ENCODE measurements at regions not wholly inside any gene's neighbourhood (a gene's known extent, or its start where the extent isn't known, plus 50 kb on each side); places are given as distances from the start of the nearest gene placed in this dataset.

GRCh38 chr10:23966504-23967051, 242.4 kb upstream of the KIAA1217 start:
- H3K9me3 ChIP-seq (replicated peaks in 1 of 3) = no peaks in the 10 kb centered on the region
- H3K4me3 ChIP-seq = no peak overlapping the region
- peaks cover 8% of the 10 kb centered on the region for H3K27me3 ChIP-seq
- 66 to 86% (median 71%) methylated on average over 3 of the region's 3 CpGs for WGBS, 4 donors
- intact Hi-C loops (cut with DNase I) = no loop called here
- DNase-seq = no peak
- H3K36me3 ChIP-seq (replicated peaks in 1 of 2) = no peaks in the 10 kb centered on the region
- TF ChIP-seq POLR2A (IDR thresholded peaks at IDR 0.05) (no peak), CTCF (IDR thresholded peaks at IDR 0.05) (no peak)
- H3K27ac ChIP-seq = no peak overlapping the region
- no peaks in the 10 kb centered on the region for H3K4me1 ChIP-seq (replicated peaks in 1 of 2)

- no peak for DNase-seq
- Histone ChIP-seq H3K36me3 (replicated peaks in 1 of 2) (no peaks in the 10 kb centered on the region), H3K27ac (no peak overlapping the region), H3K4me3 (no peak overlapping the region), H3K27me3 (peaks cover 8% of the 10 kb centered on the region), H3K4me1 (replicated peaks in 1 of 2) (no peaks in the 10 kb centered on the region), H3K9me3 (replicated peaks in 1 of 3) (no peaks in the 10 kb centered on the region)
- no peak for TF ChIP-seq POLR2A (IDR thresholded peaks at IDR 0.05)
- TF ChIP-seq CTCF (IDR thresholded peaks at IDR 0.05) = no peak
- WGBS, 4 donors = 58 to 76% (median 71%) methylated on average over 4 of the region's 4 CpGs
- intact Hi-C loops (cut with DNase I) = no loop called here
Measured at GRCh38 chr10:23968301-23968700, 240.6 kb upstream of the KIAA1217 start.

DNA sequence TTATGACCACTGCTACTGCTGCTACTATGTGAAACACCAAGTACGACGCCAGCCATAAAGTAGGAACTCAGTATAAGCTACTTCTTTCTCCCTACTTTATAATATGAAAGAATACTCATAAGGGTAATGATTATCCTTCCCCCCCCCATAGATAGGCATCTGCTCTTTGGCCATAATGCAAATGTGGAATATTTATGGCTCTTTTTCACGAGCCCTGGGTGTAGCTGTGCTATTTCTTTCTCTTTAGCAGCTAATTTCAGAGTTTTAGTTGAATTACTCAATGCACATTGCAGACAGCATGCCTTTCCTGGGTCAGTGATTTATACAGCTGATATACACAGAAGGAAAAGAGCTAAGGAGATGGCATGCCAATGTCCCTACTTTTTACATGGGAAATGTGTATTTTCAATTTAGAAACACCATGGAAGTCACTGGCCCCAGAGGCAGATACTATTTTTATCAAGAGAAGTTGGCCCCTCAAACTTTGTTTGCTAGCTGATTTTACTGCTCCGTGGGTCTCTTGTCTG, 234.1 kb upstream of the KIAA1217 start:
- no peak for DNase-seq
- H3K4me3 ChIP-seq = no peak overlapping the region
- H3K27me3 ChIP-seq = peaks cover 8% of the 10 kb centered on the region
- no peaks in the 10 kb centered on the region for H3K9me3 ChIP-seq (replicated peaks in 1 of 3)
- TF ChIP-seq POLR2A (IDR thresholded peaks at IDR 0.05) (no peak), CTCF (IDR thresholded peaks at IDR 0.05) (no peak)
- H3K4me1 ChIP-seq (replicated peaks in 1 of 2) = no peaks in the 10 kb centered on the region
- H3K36me3 ChIP-seq (replicated peaks in 1 of 2) = no peaks in the 10 kb centered on the region
- no peak overlapping the region for H3K27ac ChIP-seq
- 67 to 71% (median 68%) methylated on average over 4 of the region's 4 CpGs for WGBS, 4 donors
- intact Hi-C loops (cut with DNase I) = no loop called here

DNA sequence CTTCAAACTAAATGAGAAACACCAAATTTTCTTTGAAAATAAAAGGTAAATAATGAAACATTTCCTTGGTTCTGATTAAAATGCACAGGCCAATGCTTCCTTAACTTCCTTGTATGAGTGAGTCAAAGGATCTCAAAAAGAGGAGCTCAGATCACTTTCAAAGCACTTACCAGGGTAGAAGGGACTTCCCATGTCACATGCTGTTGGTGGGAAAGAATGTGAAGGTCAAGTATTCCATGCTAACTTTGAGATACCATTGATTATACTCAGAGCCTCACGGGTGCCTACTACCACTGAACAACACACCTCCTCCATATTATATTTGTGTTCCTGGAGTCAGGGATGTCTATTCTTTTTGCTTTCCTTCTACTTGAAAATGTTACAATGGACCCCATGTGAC, 233.5 kb upstream of the KIAA1217 start:
- no peak for TF ChIP-seq POLR2A (IDR thresholded peaks at IDR 0.05)
- TF ChIP-seq CTCF (IDR thresholded peaks at IDR 0.05) = no peak
- DNase-seq = no peak

More for the DNA sequence above, 233.5 kb upstream of the KIAA1217 start:
- Histone ChIP-seq H3K4me1 (replicated peaks in 1 of 2) (no peaks in the 10 kb centered on the region), H3K9me3 (replicated peaks in 1 of 3) (no peaks in the 10 kb centered on the region), H3K36me3 (replicated peaks in 1 of 2) (no peaks in the 10 kb centered on the region), H3K4me3 (no peak overlapping the region), H3K27me3 (peaks cover 7% of the 10 kb centered on the region), H3K27ac (no peak overlapping the region)
- WGBS, 4 donors = 67 to 79% (median 70%) methylated on average over 1 of the region's 1 CpG
- intact Hi-C loops (cut with DNase I) = no loop called here
